Kidney (tissue), 13 donors: ENCODE measurements at regions not wholly inside any gene's neighbourhood (a gene's known extent, or its start where the extent isn't known, plus 50 kb on each side); places are given as distances from the start of the nearest gene placed in this dataset.
A peak's percentile ranks its signal among the peaks of the same experiment; 100 is the strongest.

ENCODE experiments used
- DNase-seq, 5 donors: peaks; one replicate each; pipeline ENCODE4 v3.0.0-alpha.2; 2013 to 2020
- FAIRE-seq: peaks from 2 replicates; lab custom pipeline; 2012; peaks lifted over from hg19 to GRCh38; lab: Jason Lieb, UNC
- H3K27ac ChIP-seq, 2 donors: one replicate each; pipeline ENCODE4 v1.7.0; 2013; ENCODE audit warnings: low read depth in 2 of 2, low read length in 2 of 2, inconsistent platforms in 1 of 2
- H3K27me3 ChIP-seq: one replicate; pipeline ENCODE4 v1.7.1; 2013; ENCODE audit warnings: low read length, inconsistent platforms; ENCODE audit not compliant: control insufficient read depth, insufficient read depth
- H3K36me3 ChIP-seq, 3 donors: one replicate each; pipeline versions ENCODE4 v1.7.0 to v1.7.1; 2013; ENCODE audit warnings: low read length in 3 of 3, control low read depth in 1 of 3, inconsistent platforms in 1 of 3; ENCODE audit not compliant: insufficient read depth in 3 of 3, control insufficient read depth in 2 of 3
- H3K4me1 ChIP-seq, 3 donors: one replicate each; pipeline versions ENCODE4 v1.7.0 to v1.7.1; 2013; ENCODE audit warnings: low read length in 3 of 3, inconsistent platforms in 1 of 3, low read depth in 1 of 3; ENCODE audit not compliant: control insufficient read depth in 2 of 3, insufficient read depth in 2 of 3
- H3K4me3 ChIP-seq, 3 donors: one replicate each; pipeline versions ENCODE4 v1.7.0 to v1.8.1; 2013; ENCODE audit warnings: low read length in 3 of 3, control low read depth in 1 of 3, inconsistent platforms in 1 of 3
- H3K9ac ChIP-seq, 3 donors: one replicate each; pipeline versions ENCODE4 v1.7.0 to v1.7.1; 2013; ENCODE audit warnings: low read length in 3 of 3, control low read depth in 1 of 3, inconsistent platforms in 1 of 3
- H3K9me3 ChIP-seq, 3 donors: one replicate each; pipeline versions ENCODE4 v1.7.0 to v1.7.1; 2013; ENCODE audit warnings: low read length in 3 of 3, control low read depth in 1 of 3, inconsistent platforms in 1 of 3; ENCODE audit not compliant: control insufficient read depth in 2 of 3, insufficient read depth in 1 of 3
- intact Hi-C: fragments of 100-400 bp; cut with DNase I; formaldehyde crosslinking; loops from one replicate; pipeline ENCODE4 v1.11.1; 2022
- TF ChIP-seq, protein P1 (sequence below): IDR thresholded peaks from 3 replicates; pipeline ENCODE4 v1.5.1; 2012; ENCODE audit warnings: mild to moderate bottlenecking, moderate library complexity, borderline replicate concordance; ENCODE audit not compliant: insufficient read depth; ENCODE audit errors: extremely low read depth
- donor health status: control.
- donor health status: control.
- donor health status: control.
- donor health status: control.
- donor health status: control.
- donor health status: DM: yes; HTN: yes; CAD: no.
- donor health status: Normal renal cell carcinoma (clear cell type).

DNA sequence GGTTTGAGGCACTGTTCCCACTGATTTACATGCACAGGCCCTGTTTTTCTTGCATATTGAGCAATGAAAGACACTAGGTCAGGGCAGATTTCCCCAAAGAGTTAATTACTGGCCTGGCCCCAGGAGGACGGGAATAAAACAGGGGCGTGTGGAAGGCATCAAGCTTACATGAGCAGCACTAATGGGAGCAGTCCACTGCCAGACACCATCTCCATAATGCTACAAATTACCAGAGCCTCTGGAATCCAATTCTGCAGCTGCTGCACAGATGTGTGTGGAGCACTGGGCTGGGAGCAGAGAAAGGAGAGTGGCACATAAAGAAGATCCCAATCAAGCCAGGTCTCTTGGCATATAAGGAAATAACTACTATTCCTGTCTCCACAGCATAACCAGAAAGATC lies 96.9 kb downstream of the CCDC34 start:
- no peaks in the 10 kb centered on the region for H3K9me3 ChIP-seq
- no peak overlapping the region for H3K27ac ChIP-seq
- no peak overlapping the region for H3K9ac ChIP-seq
- no peaks in the 10 kb centered on the region for H3K4me1 ChIP-seq
- H3K4me3 ChIP-seq, result no peak overlapping the region
- TF ChIP-seq, protein P1, sequence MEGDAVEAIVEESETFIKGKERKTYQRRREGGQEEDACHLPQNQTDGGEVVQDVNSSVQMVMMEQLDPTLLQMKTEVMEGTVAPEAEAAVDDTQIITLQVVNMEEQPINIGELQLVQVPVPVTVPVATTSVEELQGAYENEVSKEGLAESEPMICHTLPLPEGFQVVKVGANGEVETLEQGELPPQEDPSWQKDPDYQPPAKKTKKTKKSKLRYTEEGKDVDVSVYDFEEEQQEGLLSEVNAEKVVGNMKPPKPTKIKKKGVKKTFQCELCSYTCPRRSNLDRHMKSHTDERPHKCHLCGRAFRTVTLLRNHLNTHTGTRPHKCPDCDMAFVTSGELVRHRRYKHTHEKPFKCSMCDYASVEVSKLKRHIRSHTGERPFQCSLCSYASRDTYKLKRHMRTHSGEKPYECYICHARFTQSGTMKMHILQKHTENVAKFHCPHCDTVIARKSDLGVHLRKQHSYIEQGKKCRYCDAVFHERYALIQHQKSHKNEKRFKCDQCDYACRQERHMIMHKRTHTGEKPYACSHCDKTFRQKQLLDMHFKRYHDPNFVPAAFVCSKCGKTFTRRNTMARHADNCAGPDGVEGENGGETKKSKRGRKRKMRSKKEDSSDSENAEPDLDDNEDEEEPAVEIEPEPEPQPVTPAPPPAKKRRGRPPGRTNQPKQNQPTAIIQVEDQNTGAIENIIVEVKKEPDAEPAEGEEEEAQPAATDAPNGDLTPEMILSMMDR, result no peak
- H3K27me3 ChIP-seq, result no peaks in the 10 kb centered on the region
- FAIRE-seq (no peak), DNase-seq (no peak)
- H3K36me3 ChIP-seq, result no peaks in the 10 kb centered on the region
- intact Hi-C loops, result no loop called here

DNA sequence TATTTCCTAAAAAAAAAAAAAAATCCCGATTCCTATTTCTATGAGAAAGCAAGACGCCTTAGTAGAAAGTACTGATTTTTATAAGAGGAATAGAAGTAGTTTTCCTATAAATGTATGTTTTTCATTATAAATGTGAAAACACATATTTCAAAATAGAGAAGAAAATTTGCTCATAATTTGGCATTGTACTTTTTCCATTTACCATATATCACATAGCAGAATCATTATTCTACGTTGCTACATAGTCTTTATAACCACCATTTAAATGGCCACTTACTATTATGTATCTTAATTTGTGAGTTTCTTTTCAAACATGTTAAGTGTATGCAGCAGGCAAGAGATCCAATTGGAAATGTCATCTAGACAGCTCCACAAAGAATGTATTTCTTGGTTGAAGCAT lies 99.0 kb downstream of the CCDC34 start:
- no peak for FAIRE-seq
- TF ChIP-seq, protein P1, result no peak
- intact Hi-C loops, result no loop called here

DNA sequence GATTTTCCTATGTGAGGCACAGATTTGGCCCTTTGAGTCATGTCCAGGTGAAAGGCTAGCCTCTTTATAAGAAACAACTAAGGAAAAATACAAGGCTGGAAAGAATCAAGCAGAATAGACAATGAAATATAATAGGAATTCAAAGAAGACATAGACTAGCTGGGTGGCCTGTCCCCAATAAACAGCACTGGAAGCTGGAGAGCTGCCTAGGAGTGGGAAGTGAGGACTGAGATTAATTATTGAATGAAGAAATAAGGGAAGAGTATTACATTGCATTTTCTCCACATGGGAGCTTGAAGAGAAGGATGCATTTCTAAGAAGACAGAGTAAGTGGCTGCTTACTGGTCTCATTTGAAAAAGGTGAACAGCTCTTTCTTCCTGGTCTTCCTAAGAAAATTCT lies 100.0 kb downstream of the CCDC34 start:
- no peak overlapping the region for H3K9ac ChIP-seq
- H3K27me3 ChIP-seq, result no peaks in the 10 kb centered on the region
- intact Hi-C loops, result no loop called here
- no peak overlapping the region for H3K27ac ChIP-seq
- FAIRE-seq, result no peak
- DNase-seq, result peak in 1 of 5 donors; percentile 55
- H3K9me3 ChIP-seq, result no peaks in the 10 kb centered on the region
- no peaks in the 10 kb centered on the region for H3K4me1 ChIP-seq
- TF ChIP-seq, protein P1, result no peak
- no peak overlapping the region for H3K4me3 ChIP-seq
- no peaks in the 10 kb centered on the region for H3K36me3 ChIP-seq

More for the DNA sequence above, 99.0 kb downstream of the CCDC34 start:
- Histone ChIP-seq H3K4me3 (no peak overlapping the region), H3K36me3 (no peaks in the 10 kb centered on the region), H3K9ac (no peak overlapping the region), H3K9me3 (no peaks in the 10 kb centered on the region), H3K4me1 (no peaks in the 10 kb centered on the region), H3K27ac (no peak overlapping the region), H3K27me3 (no peaks in the 10 kb centered on the region)
- no peak for DNase-seq

DNA sequence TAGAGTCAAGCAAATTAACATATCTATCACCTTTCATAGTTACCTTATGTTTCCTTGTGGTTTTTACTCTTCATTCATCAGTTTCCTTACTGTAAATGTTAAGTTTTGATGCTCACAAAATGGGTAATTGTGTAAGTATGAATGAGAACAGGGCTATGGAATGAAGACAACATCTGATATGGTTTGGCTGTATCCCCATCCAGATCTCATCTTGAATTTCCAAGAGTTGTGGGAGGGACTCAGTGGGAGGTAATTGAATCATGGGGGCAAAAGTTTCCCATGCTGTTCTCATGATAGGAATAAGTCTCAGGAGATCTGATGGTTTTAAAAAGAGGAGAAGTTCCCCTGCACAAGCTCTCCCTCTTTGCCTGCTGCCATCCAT lies 107.6 kb downstream of the CCDC34 start:
- no peak for DNase-seq
- intact Hi-C loops, result no loop called here
- no peaks in the 10 kb centered on the region for H3K27me3 ChIP-seq
- no peaks in the 10 kb centered on the region for H3K36me3 ChIP-seq
- no peak overlapping the region for H3K27ac ChIP-seq
- FAIRE-seq, result no peak
- H3K9me3 ChIP-seq, result no peaks in the 10 kb centered on the region
- H3K9ac ChIP-seq, result no peak overlapping the region
- TF ChIP-seq, protein P1, result no peak
- no peaks in the 10 kb centered on the region for H3K4me1 ChIP-seq
- no peak overlapping the region for H3K4me3 ChIP-seq
